NT2/D1 (cell line): ENCODE measurements at regions not wholly inside any gene's neighbourhood (a gene's known extent, or its start where the extent isn't known, plus 50 kb on each side); places are given as distances from the start of the nearest gene placed in this dataset.

ENCODE experiments used
- SUZ12 ChIP-seq: IDR thresholded peaks from 2 replicates; pipeline ENCODE4 v1.6.1; 2011; ENCODE audit not compliant: insufficient read length, insufficient read depth; ENCODE audit errors: extremely low read depth
- YY1 ChIP-seq: IDR thresholded peaks from 2 replicates; pipeline ENCODE4 v1.6.1; 2011; ENCODE audit not compliant: insufficient read length, insufficient read depth
- ZNF274 ChIP-seq: IDR thresholded peaks from 2 replicates; pipeline ENCODE4 v1.6.1; 2011; ENCODE audit warnings: mild to moderate bottlenecking, low read depth, low read length

DNA sequence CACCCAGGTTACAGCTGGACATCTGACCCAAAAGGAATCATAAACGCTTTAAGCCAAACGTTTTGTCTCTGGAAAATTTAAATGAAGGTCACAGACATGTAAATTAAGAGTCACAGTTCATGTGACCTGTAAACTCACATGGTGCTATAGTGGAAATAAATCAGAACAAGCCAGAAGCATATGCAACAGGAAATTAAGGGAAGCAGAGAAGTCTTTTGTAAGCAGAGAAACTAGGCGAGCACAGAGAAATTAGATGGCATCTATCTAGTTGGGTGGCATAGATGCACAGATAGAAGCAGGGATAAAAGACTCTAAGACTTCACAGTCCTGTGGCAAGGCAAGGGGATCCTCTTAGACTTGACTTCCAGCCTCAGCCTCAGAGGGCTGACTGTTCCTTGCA is 264.8 kb downstream of the GASK1B start:
- TF ChIP-seq YY1 (no peak), SUZ12 (no peak), ZNF274 (no peak)
